Epithelial cell of proximal tubule (primary cell): ENCODE measurements at regions not wholly inside any gene's neighbourhood (a gene's known extent, or its start where the extent isn't known, plus 50 kb on each side); places are given as distances from the start of the nearest gene placed in this dataset.

Source experiments
- DNase-seq: peaks from one replicate; pipeline ENCODE4 v3.0.0-alpha.2; 2011; ENCODE audit warnings: low read depth
- H3K4me3 ChIP-seq: 2 replicates; pipeline ENCODE4 v1.5.1; 2011; ENCODE audit warnings: low read depth, mild to moderate bottlenecking, low read length
- CTCF ChIP-seq: conservative IDR thresholded peaks from 2 replicates; pipeline ENCODE4 v1.5.1; 2012; ENCODE audit warnings: low read depth, mild to moderate bottlenecking, low read length

GRCh38 chr6:96302991-96303390, 218.6 kb upstream of the UFL1 start:
- DNase-seq: no peak

GRCh38 chr6:96304997-96305396, 216.6 kb upstream of the UFL1 start:
- DNase-seq: no peak
- no peak for TF ChIP-seq CTCF
- H3K4me3 ChIP-seq: no peak overlapping the region

More at GRCh38 chr6:96302991-96303390, 218.6 kb upstream of the UFL1 start:
- H3K4me3 ChIP-seq: no peak overlapping the region
- no peak for TF ChIP-seq CTCF

GRCh38 chr6:96330884-96331283, 190.7 kb upstream of the UFL1 start:
- TF ChIP-seq CTCF: no peak
- no peak for DNase-seq
- H3K4me3 ChIP-seq: no peak overlapping the region

- H3K4me3 ChIP-seq: no peak overlapping the region
- TF ChIP-seq CTCF: no peak
- DNase-seq: no peak
Measured at GRCh38 chr6:96340164-96340563, 181.4 kb upstream of the UFL1 start.

GRCh38 chr6:96345501-96345900, 176.1 kb upstream of the UFL1 start:
- H3K4me3 ChIP-seq: no peak overlapping the region
- TF ChIP-seq CTCF: no peak
- DNase-seq: no peak

- H3K4me3 ChIP-seq: no peak overlapping the region
- no peak for TF ChIP-seq CTCF
- no peak for DNase-seq
Measured at GRCh38 chr6:96381246-96381645, 140.4 kb upstream of the UFL1 start.

- DNase-seq: no peak
- TF ChIP-seq CTCF: no peak
- peak overlapping the region; percentile 8 for H3K4me3 ChIP-seq
Measured at GRCh38 chr6:96391776-96392360, 129.7 kb upstream of the UFL1 start.
